ENCODE measurements at regions not wholly inside any gene's neighbourhood (a gene's known extent, or its start where the extent isn't known, plus 50 kb on each side); places are given as distances from the start of the nearest gene placed in this dataset.

DNA sequence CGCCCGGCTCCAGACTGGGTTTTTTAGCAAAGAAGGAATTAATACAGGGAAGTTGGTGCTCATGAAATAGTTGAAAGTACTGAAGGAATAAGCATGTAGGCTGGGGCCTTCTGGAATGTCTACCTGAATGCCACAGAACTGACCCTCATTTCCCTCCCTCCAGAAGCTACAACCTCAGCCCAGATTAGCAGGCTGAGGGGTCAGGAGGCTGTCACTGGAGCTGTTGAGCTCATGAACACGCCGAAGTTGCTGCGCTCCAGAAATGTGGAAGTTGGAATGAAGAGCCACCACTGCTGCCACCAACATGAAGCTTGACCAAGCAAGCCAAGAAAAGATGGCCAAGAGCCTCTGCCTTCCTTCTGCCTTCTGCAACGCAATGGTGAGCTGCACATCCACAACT lies 52.2 kb upstream of the KMT2E start:
- TF ChIP-seq, protein P1, sequence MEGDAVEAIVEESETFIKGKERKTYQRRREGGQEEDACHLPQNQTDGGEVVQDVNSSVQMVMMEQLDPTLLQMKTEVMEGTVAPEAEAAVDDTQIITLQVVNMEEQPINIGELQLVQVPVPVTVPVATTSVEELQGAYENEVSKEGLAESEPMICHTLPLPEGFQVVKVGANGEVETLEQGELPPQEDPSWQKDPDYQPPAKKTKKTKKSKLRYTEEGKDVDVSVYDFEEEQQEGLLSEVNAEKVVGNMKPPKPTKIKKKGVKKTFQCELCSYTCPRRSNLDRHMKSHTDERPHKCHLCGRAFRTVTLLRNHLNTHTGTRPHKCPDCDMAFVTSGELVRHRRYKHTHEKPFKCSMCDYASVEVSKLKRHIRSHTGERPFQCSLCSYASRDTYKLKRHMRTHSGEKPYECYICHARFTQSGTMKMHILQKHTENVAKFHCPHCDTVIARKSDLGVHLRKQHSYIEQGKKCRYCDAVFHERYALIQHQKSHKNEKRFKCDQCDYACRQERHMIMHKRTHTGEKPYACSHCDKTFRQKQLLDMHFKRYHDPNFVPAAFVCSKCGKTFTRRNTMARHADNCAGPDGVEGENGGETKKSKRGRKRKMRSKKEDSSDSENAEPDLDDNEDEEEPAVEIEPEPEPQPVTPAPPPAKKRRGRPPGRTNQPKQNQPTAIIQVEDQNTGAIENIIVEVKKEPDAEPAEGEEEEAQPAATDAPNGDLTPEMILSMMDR (IDR thresholded peaks at IDR 0.05): no peak
- TF ChIP-seq POLR2A (IDR thresholded peaks at IDR 0.05): no peak

All from adrenal gland (tissue), 5 donors.